Psoas muscle (tissue), 7 donors: ENCODE measurements at regions not wholly inside any gene's neighbourhood (a gene's known extent, or its start where the extent isn't known, plus 50 kb on each side); places are given as distances from the start of the nearest gene placed in this dataset.

ENCODE experiments used
- ATAC-seq, 4 donors: fragments of 200-7000 bp; cut with Tn5 transposase; one replicate each; pipeline ENCODE4 v1.9.1; 2020; ENCODE audit warnings: moderate library complexity in 3 of 4, mild to moderate bottlenecking in 2 of 4
- DNase-seq, 2 donors: peaks; one replicate each; pipeline ENCODE4 v3.0.0-alpha.2; 2020
- H3K27ac ChIP-seq: fragments of 200-600 bp; one replicate; pipeline ENCODE4 v1.8.0; 2022
- H3K27me3 ChIP-seq, 3 donors: fragments of 200-600 bp in 1 of 3; one replicate each; pipeline versions ENCODE4 v1.6.1 to v1.8.0; 2013 to 2022; ENCODE audit warnings: low read length in 2 of 3, mild to moderate bottlenecking in 2 of 3, moderate library complexity in 1 of 3; ENCODE audit not compliant: insufficient read depth in 3 of 3
- H3K36me3 ChIP-seq, 2 donors: fragments of 200-600 bp in 1 of 2; one replicate each; pipeline versions ENCODE4 v1.6.1 to v1.8.0; 2013 to 2022; ENCODE audit warnings: low read depth in 1 of 2, mild to moderate bottlenecking in 1 of 2, moderate library complexity in 1 of 2; ENCODE audit not compliant: insufficient read depth in 1 of 2
- H3K4me1 ChIP-seq: fragments of 200-600 bp; one replicate; pipeline ENCODE4 v1.8.0; 2022
- H3K4me3 ChIP-seq: fragments of 200-600 bp; one replicate; pipeline ENCODE4 v1.8.0; 2022; ENCODE audit warnings: mild to moderate bottlenecking
- H3K9me3 ChIP-seq: fragments of 200-600 bp; one replicate; pipeline ENCODE4 v1.8.0; 2022
- CTCF ChIP-seq: fragments of 200-600 bp; IDR thresholded peaks from one replicate; pipeline ENCODE4 v1.8.0; 2022; ENCODE audit warnings: antibody characterized with exemption
- WGBS, 3 donors: extraction: QIAGEN DNeasy Blood & Tissue Kit; methylation state at CpG; one replicate each; pipeline versions ENCODE4 v1.1.6 to v1.1.7; 2013; 5-methylcytosine and 5-hydroxymethylcytosine counted together
- intact Hi-C, 2 donors: fragments of 100-400 bp; cut with DNase I; formaldehyde crosslinking; loops; one replicate each; pipeline versions ENCODE4 v1.11.0 to v1.14.2; 2022
- donor health status: healthy with polysubstance abuse.
- donor health status: DM: no; HTN: no; CAD: no; lungs with moderate emphysema.
- donor health status: Bipolar disorder and iron deficiency.
- donor health status: healthy.
- donor health status: DM: yes; HTN: yes; CAD: no.
- donor health status: DM: no; HTN: no; CAD: no.
- donor health status: DM: yes; HTN: yes; CAD: no.

GRCh38 chr10:120683454-120683853 lies 167.7 kb upstream of the WDR11 start:
- TF ChIP-seq CTCF = no peak
- H3K4me1 ChIP-seq = no peaks in the 10 kb centered on the region
- no peak for ATAC-seq
- no peak overlapping the region for H3K27ac ChIP-seq
- no peak overlapping the region for H3K4me3 ChIP-seq
- no peaks in the 10 kb centered on the region for H3K27me3 ChIP-seq
- WGBS, 3 donors = 91 to 98% (median 95%) methylated on average over 2 of the region's 2 CpGs
- no peak for DNase-seq
- no peaks in the 10 kb centered on the region for H3K9me3 ChIP-seq
- intact Hi-C loops = no loop called here
- no peaks in the 10 kb centered on the region for H3K36me3 ChIP-seq

- intact Hi-C loops = no loop called here
- no peaks in the 10 kb centered on the region for H3K36me3 ChIP-seq
- H3K4me1 ChIP-seq = no peaks in the 10 kb centered on the region
- H3K27me3 ChIP-seq = no peaks in the 10 kb centered on the region
- DNase-seq = no peak
- no peak for ATAC-seq
- no peaks in the 10 kb centered on the region for H3K9me3 ChIP-seq
- no peak for TF ChIP-seq CTCF
- H3K4me3 ChIP-seq = no peak overlapping the region
- no peak overlapping the region for H3K27ac ChIP-seq
- WGBS, 3 donors = 34 to 52% (median 38%) methylated on average over 5 of the region's 5 CpGs
These were observed 166.9 kb upstream of the WDR11 start for GRCh38 chr10:120684226-120684625.

- WGBS, 3 donors = 41 to 52% (median 43%) methylated on average over 4 of the region's 4 CpGs
- no peak for TF ChIP-seq CTCF
- H3K27ac ChIP-seq = no peak overlapping the region
- no peaks in the 10 kb centered on the region for H3K4me1 ChIP-seq
- no peaks in the 10 kb centered on the region for H3K9me3 ChIP-seq
- no peaks in the 10 kb centered on the region for H3K27me3 ChIP-seq
- ATAC-seq (no peak), DNase-seq (no peak)
- intact Hi-C loops = no loop called here
- H3K36me3 ChIP-seq = no peaks in the 10 kb centered on the region
- no peak overlapping the region for H3K4me3 ChIP-seq
These were observed 166.0 kb upstream of the WDR11 start for GRCh38 chr10:120685136-120685535.

GRCh38 chr10:120688928-120689327 lies 162.2 kb upstream of the WDR11 start:
- H3K4me3 ChIP-seq = no peak overlapping the region
- intact Hi-C loops = no loop called here
- H3K4me1 ChIP-seq = no peaks in the 10 kb centered on the region
- no peaks in the 10 kb centered on the region for H3K9me3 ChIP-seq
- no peak overlapping the region for H3K27ac ChIP-seq
- no peak for ATAC-seq
- H3K36me3 ChIP-seq = no peaks in the 10 kb centered on the region
- no peak for TF ChIP-seq CTCF
- WGBS, 3 donors = 81 to 100% (median 87%) methylated on average over 1 of the region's 1 CpG
- H3K27me3 ChIP-seq = no peaks in the 10 kb centered on the region
- no peak for DNase-seq

GRCh38 chr10:120689777-120690529 lies 161.2 kb upstream of the WDR11 start:
- WGBS, 3 donors = 52 to 69% (median 61%) methylated on average over 2 of the region's 2 CpGs
- ATAC-seq = no peak
- H3K4me1 ChIP-seq = no peaks in the 10 kb centered on the region
- H3K27ac ChIP-seq = no peak overlapping the region
- no peak overlapping the region for H3K4me3 ChIP-seq
- no peaks in the 10 kb centered on the region for H3K27me3 ChIP-seq
- intact Hi-C loops = no loop called here
- TF ChIP-seq CTCF = no peak
- no peaks in the 10 kb centered on the region for H3K36me3 ChIP-seq
- DNase-seq = no peak
- peaks cover 10% of the 10 kb centered on the region for H3K9me3 ChIP-seq
